Natural killer cell (primary cell): ENCODE measurements at regions not wholly inside any gene's neighbourhood (a gene's known extent, or its start where the extent isn't known, plus 50 kb on each side); places are given as distances from the start of the nearest gene placed in this dataset.

ENCODE experiments used
- ATAC-seq, 3 donors: fragments of 150-1000 bp in 2 of 3; fragments of 200-7000 bp in 1 of 3; cut with Tn5 transposase; 1 replicate in 1 of 3; 2 replicates in 2 of 3; pipeline ENCODE4 v1.10.0; 2021; ENCODE audit warnings: mild to moderate bottlenecking in 2 of 3, moderate library complexity in 2 of 3
- DNase-seq, 2 donors: peaks; one replicate each; pipeline versions ENCODE4 v3.0.0 to v3.0.0-alpha.2; 2013 to 2021; ENCODE audit warnings: mixed read lengths in 1 of 2
- H3K27ac ChIP-seq: one replicate; pipeline ENCODE4 v1.5.1; 2013; ENCODE audit warnings: mild to moderate bottlenecking, low read length
- H3K27me3 ChIP-seq: one replicate; pipeline ENCODE4 v1.6.1; 2013; ENCODE audit warnings: low read length; ENCODE audit not compliant: control insufficient read depth, insufficient read depth
- H3K36me3 ChIP-seq: one replicate; pipeline ENCODE4 v1.6.1; 2013; ENCODE audit warnings: low read length; ENCODE audit not compliant: control insufficient read depth, insufficient read depth
- H3K4me1 ChIP-seq: one replicate; pipeline ENCODE4 v1.6.1; 2013; ENCODE audit warnings: low read length; ENCODE audit not compliant: control insufficient read depth, insufficient read depth
- H3K4me3 ChIP-seq: one replicate; pipeline ENCODE4 v1.5.1; 2013; ENCODE audit warnings: low read length
- H3K9me3 ChIP-seq: one replicate; pipeline ENCODE4 v1.6.1; 2013; ENCODE audit warnings: low read length; ENCODE audit not compliant: control insufficient read depth, insufficient read depth
- H3K27ac Mint-ChIP-seq, 2 donors: one replicate each; pipeline ENCODE4 v1.8.0; 2022; ENCODE audit warnings: mild to moderate bottlenecking in 2 of 2, mixed read lengths in 2 of 2, moderate library complexity in 1 of 2
- H3K27me3 Mint-ChIP-seq, 2 donors: one replicate each; pipeline ENCODE4 v1.8.0; 2022; ENCODE audit warnings: low read depth in 2 of 2, mixed read lengths in 2 of 2
- H3K36me3 Mint-ChIP-seq: one replicate; pipeline ENCODE4 v1.8.0; 2022; ENCODE audit warnings: mixed read lengths
- H3K4me1 Mint-ChIP-seq, 2 donors: one replicate each; pipeline ENCODE4 v1.8.0; 2022; ENCODE audit warnings: mixed read lengths in 2 of 2
- H3K4me3 Mint-ChIP-seq: one replicate; pipeline ENCODE4 v1.8.0; 2022; ENCODE audit warnings: mild to moderate bottlenecking, moderate library complexity, mixed read lengths
- H3K9me3 Mint-ChIP-seq, 2 donors: one replicate each; pipeline ENCODE4 v1.8.0; 2022; ENCODE audit warnings: mixed read lengths in 2 of 2
- WGBS: methylation state at CpG from one replicate; pipeline ENCODE4 v1.1.7; 2013; ENCODE audit warnings: missing lambda C conversion rate; ENCODE audit not compliant: insufficient coverage; 5-methylcytosine and 5-hydroxymethylcytosine counted together
- intact Hi-C: fragments of 100-400 bp; cut with micrococcal nuclease; formaldehyde crosslinking; loops from one replicate; pipeline ENCODE4 v1.14.2; 2022
- TF ChIP-seq, protein P1 (sequence below): fragments of 200-600 bp; IDR thresholded peaks from one replicate; pipeline ENCODE4 v1.8.0; 2022; ENCODE audit warnings: antibody characterized with exemption

GRCh38 chr20:60171313-60171712, 213.1 kb downstream of the CDH26 start:
- Mint-ChIP-seq H3K27me3 (no peaks in the 10 kb centered on the region), H3K9me3 (no peaks in the 10 kb centered on the region), H3K36me3 (no peaks in the 10 kb centered on the region), H3K27ac (no peak overlapping the region), H3K4me3 (no peak overlapping the region), H3K4me1 (peaks cover 50 to 53% of the 10 kb centered on the region in 2 donors)
- no peak for ATAC-seq
- Histone ChIP-seq H3K27ac (no peak overlapping the region), H3K4me3 (no peak overlapping the region), H3K36me3 (no peaks in the 10 kb centered on the region), H3K27me3 (no peaks in the 10 kb centered on the region), H3K4me1 (peaks cover 15% of the 10 kb centered on the region), H3K9me3 (no peaks in the 10 kb centered on the region)
- intact Hi-C loops = no loop called here
- TF ChIP-seq, protein P1, sequence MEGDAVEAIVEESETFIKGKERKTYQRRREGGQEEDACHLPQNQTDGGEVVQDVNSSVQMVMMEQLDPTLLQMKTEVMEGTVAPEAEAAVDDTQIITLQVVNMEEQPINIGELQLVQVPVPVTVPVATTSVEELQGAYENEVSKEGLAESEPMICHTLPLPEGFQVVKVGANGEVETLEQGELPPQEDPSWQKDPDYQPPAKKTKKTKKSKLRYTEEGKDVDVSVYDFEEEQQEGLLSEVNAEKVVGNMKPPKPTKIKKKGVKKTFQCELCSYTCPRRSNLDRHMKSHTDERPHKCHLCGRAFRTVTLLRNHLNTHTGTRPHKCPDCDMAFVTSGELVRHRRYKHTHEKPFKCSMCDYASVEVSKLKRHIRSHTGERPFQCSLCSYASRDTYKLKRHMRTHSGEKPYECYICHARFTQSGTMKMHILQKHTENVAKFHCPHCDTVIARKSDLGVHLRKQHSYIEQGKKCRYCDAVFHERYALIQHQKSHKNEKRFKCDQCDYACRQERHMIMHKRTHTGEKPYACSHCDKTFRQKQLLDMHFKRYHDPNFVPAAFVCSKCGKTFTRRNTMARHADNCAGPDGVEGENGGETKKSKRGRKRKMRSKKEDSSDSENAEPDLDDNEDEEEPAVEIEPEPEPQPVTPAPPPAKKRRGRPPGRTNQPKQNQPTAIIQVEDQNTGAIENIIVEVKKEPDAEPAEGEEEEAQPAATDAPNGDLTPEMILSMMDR = no peak
- no peak for DNase-seq

DNA sequence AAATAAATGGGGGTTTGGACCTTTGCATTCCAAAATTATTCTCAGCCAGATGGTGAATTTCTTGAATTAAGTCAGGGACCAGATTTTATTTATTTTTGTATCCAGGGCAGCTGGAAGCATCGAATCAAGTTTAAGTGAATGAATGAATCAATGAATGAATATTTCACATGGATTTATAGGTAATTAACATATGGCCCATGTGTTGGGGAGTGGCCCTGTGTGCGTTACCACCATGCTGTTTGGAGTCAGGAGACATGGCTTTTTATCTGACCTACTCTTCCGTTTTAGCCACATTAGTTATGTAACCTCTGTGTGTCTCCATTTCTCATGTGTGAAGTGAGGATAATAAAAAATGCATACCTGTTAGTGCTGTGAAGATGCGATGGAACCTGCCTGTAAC, 213.5 kb downstream of the CDH26 start:
- TF ChIP-seq, protein P1 = no peak
- Mint-ChIP-seq H3K36me3 (no peaks in the 10 kb centered on the region), H3K4me3 (no peak overlapping the region), H3K4me1 (peaks cover 45 to 49% of the 10 kb centered on the region in 2 donors), H3K27ac (no peak overlapping the region), H3K9me3 (no peaks in the 10 kb centered on the region), H3K27me3 (no peaks in the 10 kb centered on the region)
- Histone ChIP-seq H3K27me3 (no peaks in the 10 kb centered on the region), H3K4me1 (peaks cover 15% of the 10 kb centered on the region), H3K27ac (no peak overlapping the region), H3K4me3 (no peak overlapping the region), H3K9me3 (no peaks in the 10 kb centered on the region), H3K36me3 (no peaks in the 10 kb centered on the region)
- no peak for DNase-seq
- no peak for ATAC-seq
- intact Hi-C loops = no loop called here
- WGBS = 95% methylated on average over 4 of the region's 4 CpGs

DNA sequence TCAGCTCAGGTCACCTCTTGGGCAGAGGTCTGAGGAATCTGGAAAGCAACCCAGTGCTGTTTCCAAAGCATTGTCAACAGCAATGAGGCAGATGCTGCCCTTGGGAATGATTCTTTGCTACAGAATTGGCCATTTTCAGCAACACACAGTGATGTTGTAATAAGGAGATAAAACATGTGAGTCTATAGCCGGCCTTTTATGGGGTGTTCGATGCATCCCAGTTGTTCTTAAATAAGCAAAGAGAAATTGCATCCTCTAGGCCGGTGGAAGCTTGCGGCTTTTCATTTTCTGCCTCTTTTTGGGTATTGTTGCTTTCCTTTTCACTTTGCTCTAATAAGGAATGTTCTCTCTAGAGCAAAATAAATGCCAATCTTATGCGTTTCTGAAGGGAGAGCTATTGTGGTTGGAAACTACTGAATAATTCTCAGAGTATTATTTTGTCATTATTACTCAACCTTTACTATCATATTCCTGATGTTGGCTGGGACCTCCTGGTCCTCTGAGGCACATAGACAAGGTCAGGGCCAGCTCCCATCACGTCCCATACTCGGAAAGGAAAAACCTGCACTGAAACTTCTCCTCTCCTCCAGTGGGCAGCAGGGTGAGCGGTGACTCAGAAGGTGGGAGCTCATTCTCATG, 214.2 kb downstream of the CDH26 start:
- H3K9me3 Mint-ChIP-seq = no peaks in the 10 kb centered on the region
- H3K4me3 ChIP-seq = no peak overlapping the region
- TF ChIP-seq, protein P1 = no peak
- H3K27ac Mint-ChIP-seq = no peak overlapping the region
- peaks cover 38 to 42% of the 10 kb centered on the region in 2 donors for H3K4me1 Mint-ChIP-seq
- no peak for ATAC-seq
- H3K36me3 Mint-ChIP-seq = no peaks in the 10 kb centered on the region
- WGBS = 92% methylated on average over 7 of the region's 8 CpGs
- intact Hi-C loops = no loop called here
- no peaks in the 10 kb centered on the region for H3K27me3 ChIP-seq
- H3K4me1 ChIP-seq = peaks cover 15% of the 10 kb centered on the region
- DNase-seq = no peak
- H3K27me3 Mint-ChIP-seq = no peaks in the 10 kb centered on the region
- no peaks in the 10 kb centered on the region for H3K36me3 ChIP-seq
- H3K4me3 Mint-ChIP-seq = no peak overlapping the region
- H3K27ac ChIP-seq = no peak overlapping the region
- H3K9me3 ChIP-seq = no peaks in the 10 kb centered on the region

DNA sequence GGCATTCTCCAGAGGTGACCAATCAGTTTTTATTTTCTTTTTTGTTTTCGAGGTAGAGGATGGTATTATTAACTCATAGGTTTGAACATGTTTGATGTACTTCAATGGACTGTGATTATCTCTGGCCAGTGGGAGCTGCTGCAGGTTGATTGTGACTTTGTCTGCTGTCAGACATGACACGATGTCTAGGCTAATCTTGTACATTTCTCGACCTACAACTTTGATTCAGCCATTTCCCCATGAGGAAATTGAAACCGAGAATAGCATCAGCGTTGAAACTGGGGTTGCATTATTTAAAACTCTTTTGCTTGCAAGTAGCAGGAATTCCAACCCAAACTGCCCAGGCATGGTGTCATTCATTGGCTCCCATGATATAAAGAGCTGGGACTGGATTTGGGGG, 218.9 kb downstream of the CDH26 start:
- no peaks in the 10 kb centered on the region for H3K27me3 ChIP-seq

More for the DNA sequence above, 218.9 kb downstream of the CDH26 start:
- DNase-seq (no peak), ATAC-seq (no peak)
- Mint-ChIP-seq H3K4me1 (peaks cover 0 to 10% of the 10 kb centered on the region in 2 donors), H3K9me3 (no peaks in the 10 kb centered on the region), H3K27me3 (no peaks in the 10 kb centered on the region), H3K36me3 (no peaks in the 10 kb centered on the region), H3K4me3 (no peak overlapping the region), H3K27ac (no peak overlapping the region)
- intact Hi-C loops = no loop called here
- no peaks in the 10 kb centered on the region for H3K36me3 ChIP-seq
- WGBS = 92% methylated on average over 5 of the region's 5 CpGs
- no peak overlapping the region for H3K4me3 ChIP-seq
- H3K9me3 ChIP-seq = no peaks in the 10 kb centered on the region
- TF ChIP-seq, protein P1 = no peak
- no peak overlapping the region for H3K27ac ChIP-seq
- no peaks in the 10 kb centered on the region for H3K4me1 ChIP-seq
